RWPE1 (cell line): ENCODE measurements at regions not wholly inside any gene's neighbourhood (a gene's known extent, or its start where the extent isn't known, plus 50 kb on each side); places are given as distances from the start of the nearest gene placed in this dataset.

Experiments
- CTCF ChIA-PET: fragments of 350-600 bp; sonication (Branson Sonifier 250); formaldehyde crosslinking; extraction: SDS; loops from one replicate; lab custom pipeline; 2021; lab: Yijun Ruan, JAX
- POLR2A ChIA-PET: fragments of 400-600 bp; formaldehyde crosslinking; extraction: SDS; loops from one replicate; lab custom pipeline; 2020; ENCODE audit warnings: antibody characterized with exemption; ENCODE audit not compliant: low non-redundant PET; lab: Yijun Ruan, JAX
- DNase-seq: peaks from one replicate; pipeline ENCODE4 v3.0.0; 2012; ENCODE audit warnings: low spot score
- H3K27ac ChIP-seq: fragments of 450-650 bp; 2 replicates; pipeline ENCODE4 v1.5.1; 2017
- TF ChIP-seq, protein P1 (sequence below): fragments of 450-650 bp; conservative IDR thresholded peaks from 2 replicates; pipeline ENCODE4 v1.5.1; 2017; ENCODE audit warnings: low read depth, mild to moderate bottlenecking

DNA sequence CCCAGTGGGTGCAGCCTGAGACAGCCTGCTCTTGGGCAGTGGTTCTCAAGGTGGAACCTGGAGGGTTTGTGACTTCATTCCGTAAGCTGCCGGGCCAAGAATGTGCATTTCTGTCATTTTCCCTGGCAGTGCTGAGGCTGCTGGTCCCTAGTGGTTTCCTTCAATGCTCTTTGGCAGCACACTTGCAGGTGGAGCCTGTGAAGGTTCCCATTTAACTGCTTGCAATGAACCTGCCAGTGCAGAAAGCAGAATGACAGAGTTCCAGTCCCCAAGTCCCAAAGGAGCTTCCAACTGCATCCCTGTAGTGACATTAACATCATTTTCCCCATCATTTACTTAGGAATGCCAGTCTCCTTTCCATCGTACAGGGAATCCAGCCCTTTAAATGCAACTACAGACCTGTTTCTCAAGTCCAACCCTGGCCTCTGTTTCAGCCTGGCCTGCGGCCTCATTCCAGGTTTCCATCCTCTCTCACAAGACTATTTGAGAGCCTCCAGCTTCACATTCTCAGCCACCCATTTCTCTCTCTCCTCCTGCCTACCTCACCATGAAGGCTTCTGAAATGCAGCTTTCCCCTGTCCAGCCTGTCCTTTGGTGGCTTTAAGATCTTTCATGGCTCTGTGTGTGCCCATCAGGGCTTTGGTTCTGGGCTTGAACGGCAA is 149.7 kb upstream of the GGTLC1 start:
- POLR2A ChIA-PET, result no interaction called here
- no peak overlapping the region for H3K27ac ChIP-seq
- CTCF ChIA-PET, result no interaction called here
- TF ChIP-seq, protein P1, sequence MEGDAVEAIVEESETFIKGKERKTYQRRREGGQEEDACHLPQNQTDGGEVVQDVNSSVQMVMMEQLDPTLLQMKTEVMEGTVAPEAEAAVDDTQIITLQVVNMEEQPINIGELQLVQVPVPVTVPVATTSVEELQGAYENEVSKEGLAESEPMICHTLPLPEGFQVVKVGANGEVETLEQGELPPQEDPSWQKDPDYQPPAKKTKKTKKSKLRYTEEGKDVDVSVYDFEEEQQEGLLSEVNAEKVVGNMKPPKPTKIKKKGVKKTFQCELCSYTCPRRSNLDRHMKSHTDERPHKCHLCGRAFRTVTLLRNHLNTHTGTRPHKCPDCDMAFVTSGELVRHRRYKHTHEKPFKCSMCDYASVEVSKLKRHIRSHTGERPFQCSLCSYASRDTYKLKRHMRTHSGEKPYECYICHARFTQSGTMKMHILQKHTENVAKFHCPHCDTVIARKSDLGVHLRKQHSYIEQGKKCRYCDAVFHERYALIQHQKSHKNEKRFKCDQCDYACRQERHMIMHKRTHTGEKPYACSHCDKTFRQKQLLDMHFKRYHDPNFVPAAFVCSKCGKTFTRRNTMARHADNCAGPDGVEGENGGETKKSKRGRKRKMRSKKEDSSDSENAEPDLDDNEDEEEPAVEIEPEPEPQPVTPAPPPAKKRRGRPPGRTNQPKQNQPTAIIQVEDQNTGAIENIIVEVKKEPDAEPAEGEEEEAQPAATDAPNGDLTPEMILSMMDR, result no peak
- DNase-seq, result no peak

DNA sequence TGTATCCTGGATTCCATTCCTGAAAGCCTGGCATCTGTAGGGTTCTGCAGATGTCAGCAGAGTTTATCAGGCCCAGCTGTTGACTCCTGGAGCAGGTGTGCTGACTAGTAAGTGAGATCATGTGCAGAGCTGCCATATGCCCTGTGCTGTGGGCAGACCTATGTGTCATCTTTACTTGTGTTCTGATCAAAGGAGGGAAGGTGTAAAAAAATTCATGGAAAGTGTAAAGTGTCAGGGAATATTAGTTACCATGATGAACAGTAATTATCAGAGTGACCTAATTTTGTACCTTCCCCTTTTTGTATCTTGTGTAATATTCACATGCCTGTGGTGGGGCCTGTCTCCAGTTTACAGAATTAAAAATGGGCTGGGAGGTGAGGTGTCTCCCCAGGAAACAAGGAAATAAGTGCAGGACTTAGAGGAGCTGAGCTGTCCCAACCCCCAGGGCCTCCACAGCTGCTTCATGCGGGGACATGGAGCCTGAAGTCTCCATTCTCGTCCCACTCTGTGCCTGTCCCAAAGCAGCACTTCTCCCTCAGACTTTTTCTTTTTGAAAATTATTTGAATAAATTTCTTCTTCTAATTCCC is 148.2 kb upstream of the GGTLC1 start:
- H3K27ac ChIP-seq, result no peak overlapping the region
- TF ChIP-seq, protein P1, result no peak
- ChIA-PET POLR2A (no interaction called here), CTCF (no interaction called here)
- DNase-seq, result no peak

DNA sequence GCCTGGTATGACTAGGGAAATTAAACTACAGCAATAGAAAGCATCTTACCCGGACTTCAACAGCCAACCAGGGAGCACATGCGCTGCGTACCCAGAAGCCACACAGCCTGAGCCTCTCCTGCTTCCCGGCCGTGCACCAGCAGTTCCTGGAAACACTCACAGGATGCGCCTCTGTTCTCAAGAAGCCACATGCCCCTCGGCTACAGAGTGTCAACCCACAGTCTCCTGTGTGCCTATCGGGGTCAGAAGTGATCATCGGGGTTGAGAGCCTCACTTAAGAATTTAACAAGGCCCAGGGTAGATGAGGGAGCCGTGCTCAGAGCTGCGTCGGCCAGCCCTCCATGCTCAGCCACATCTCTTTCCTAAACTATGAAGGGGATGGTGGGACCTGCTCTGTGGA is 147.2 kb upstream of the GGTLC1 start:
- no peak for DNase-seq
- ChIA-PET POLR2A (no interaction called here), CTCF (no interaction called here)
- TF ChIP-seq, protein P1, result no peak
- H3K27ac ChIP-seq, result no peak overlapping the region

DNA sequence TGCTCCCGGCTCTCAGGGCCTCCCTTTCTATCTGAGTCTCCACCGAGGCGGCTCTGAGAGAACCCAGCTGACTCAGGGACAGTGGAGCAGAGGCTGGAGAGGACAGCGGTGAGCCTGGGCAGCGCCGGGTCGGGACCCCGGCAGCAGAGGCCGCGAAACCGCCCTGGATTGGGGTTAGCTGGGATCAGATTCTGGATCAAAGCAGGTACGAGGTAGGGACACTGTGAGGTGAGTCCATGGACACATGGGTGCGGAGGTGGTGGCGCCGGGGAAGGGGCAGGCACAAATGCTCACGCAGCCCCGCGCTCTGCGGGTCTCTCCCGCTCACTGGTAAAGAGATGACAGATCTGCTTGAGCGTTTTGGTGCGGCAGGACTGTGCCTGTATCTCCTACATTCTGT is 146.4 kb upstream of the GGTLC1 start:
- ChIA-PET POLR2A (no interaction called here), CTCF (no interaction called here)
- DNase-seq, result no peak
- TF ChIP-seq, protein P1, result no peak
- no peak overlapping the region for H3K27ac ChIP-seq

DNA sequence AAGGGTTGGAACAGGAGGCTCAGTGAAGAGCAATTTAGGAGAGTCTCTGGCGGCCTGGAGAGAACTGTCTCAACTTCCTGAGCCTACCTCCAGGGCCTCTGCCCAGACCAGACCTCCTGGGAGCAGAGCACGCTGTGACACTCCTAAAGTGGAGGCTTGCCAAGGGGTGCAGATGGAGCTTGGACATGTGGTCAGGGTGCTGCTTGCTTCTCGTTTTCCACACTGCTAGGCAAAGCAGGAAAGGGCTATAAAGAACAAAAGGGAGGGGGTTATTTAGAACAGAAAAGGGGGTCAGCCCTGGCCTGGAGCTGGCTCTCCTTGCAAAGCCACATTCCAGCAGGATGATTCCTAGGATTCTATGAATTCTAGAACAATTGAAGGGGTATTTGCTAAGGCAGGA is 145.7 kb upstream of the GGTLC1 start:
- ChIA-PET POLR2A (no interaction called here), CTCF (no interaction called here)
- peak; percentile 52 for DNase-seq
- H3K27ac ChIP-seq, result no peak overlapping the region
- TF ChIP-seq, protein P1, result no peak

DNA sequence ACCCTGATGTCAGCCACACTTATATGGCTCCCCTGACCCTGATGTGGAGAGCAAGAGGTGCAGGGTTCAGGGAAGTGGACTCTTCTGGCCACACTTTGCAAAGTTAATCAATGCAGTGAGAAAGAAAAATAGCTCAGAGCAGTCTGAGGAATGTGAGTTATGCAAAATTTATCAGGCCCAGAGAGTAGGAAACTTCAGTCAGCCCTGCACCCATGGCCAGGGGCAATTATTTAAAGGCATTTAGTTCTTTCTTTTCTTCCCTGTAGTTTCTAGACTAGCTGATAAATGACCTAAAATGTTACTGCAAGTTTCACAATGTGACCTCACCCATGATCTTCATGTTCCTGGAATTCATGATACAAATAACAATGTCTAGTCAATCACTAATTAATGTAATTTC is 143.7 kb upstream of the GGTLC1 start:
- CTCF ChIA-PET, result no interaction called here

More for the DNA sequence above, 143.7 kb upstream of the GGTLC1 start:
- POLR2A ChIA-PET, result no interaction called here
- no peak for DNase-seq
- no peak overlapping the region for H3K27ac ChIP-seq
- TF ChIP-seq, protein P1, result no peak
